GM18511 (cell line): ENCODE measurements at regions not wholly inside any gene's neighbourhood (a gene's known extent, or its start where the extent isn't known, plus 50 kb on each side); places are given as distances from the start of the nearest gene placed in this dataset.

Source experiments
- ATAC-seq: cut with Tn5 transposase; IDR thresholded peaks from one replicate; pipeline ENCODE4 v1.9.1; 2021; ENCODE audit warnings: mild to moderate bottlenecking, moderate library complexity; ENCODE audit not compliant: unreplicated experiment

GRCh38 chr16:55212791-55213190 is 111.2 kb upstream of the IRX6 start:
- no peak for ATAC-seq

- no peak for ATAC-seq
These were observed 109.6 kb upstream of the IRX6 start for GRCh38 chr16:55214412-55214811.

- ATAC-seq = no peak
These were observed 109.0 kb upstream of the IRX6 start for GRCh38 chr16:55214974-55215494.

- ATAC-seq = no peak
These were observed 106.6 kb upstream of the IRX6 start for GRCh38 chr16:55217392-55217791.

- no peak for ATAC-seq
These were observed 102.2 kb upstream of the IRX6 start for GRCh38 chr16:55221836-55222235.

GRCh38 chr16:55222486-55222885 is 101.5 kb upstream of the IRX6 start:
- ATAC-seq = no peak

GRCh38 chr16:55225972-55226542 is 97.9 kb upstream of the IRX6 start:
- ATAC-seq = no peak

GRCh38 chr16:55232822-55233221 is 91.2 kb upstream of the IRX6 start:
- ATAC-seq = no peak

GRCh38 chr16:55233464-55233863 is 90.5 kb upstream of the IRX6 start:
- ATAC-seq = no peak

- no peak for ATAC-seq
These were observed 87.3 kb upstream of the IRX6 start for GRCh38 chr16:55236655-55237054.

GRCh38 chr16:55239723-55240122 is 84.3 kb upstream of the IRX6 start:
- no peak for ATAC-seq

GRCh38 chr16:55240888-55241287 is 83.1 kb upstream of the IRX6 start:
- no peak for ATAC-seq

- no peak for ATAC-seq
These were observed 81.3 kb upstream of the IRX6 start for GRCh38 chr16:55242667-55243066.

- ATAC-seq = no peak
These were observed 75.9 kb upstream of the IRX6 start for GRCh38 chr16:55248058-55248457.

- no peak for ATAC-seq
These were observed 75.5 kb upstream of the IRX6 start for GRCh38 chr16:55248494-55248893.

GRCh38 chr16:55249361-55249760 is 74.6 kb upstream of the IRX6 start:
- no peak for ATAC-seq

GRCh38 chr16:55249936-55250335 is 74.1 kb upstream of the IRX6 start:
- ATAC-seq = no peak

GRCh38 chr16:55250701-55251100 is 73.3 kb upstream of the IRX6 start:
- ATAC-seq = no peak

- ATAC-seq = no peak
These were observed 72.9 kb upstream of the IRX6 start for GRCh38 chr16:55251151-55251550.

- no peak for ATAC-seq
These were observed 71.4 kb upstream of the IRX6 start for GRCh38 chr16:55252577-55252976.

- ATAC-seq = no peak
These were observed 70.0 kb upstream of the IRX6 start for GRCh38 chr16:55253987-55254386.

GRCh38 chr16:55255733-55256282 is 68.2 kb upstream of the IRX6 start:
- ATAC-seq = no peak

- no peak for ATAC-seq
These were observed 67.5 kb upstream of the IRX6 start for GRCh38 chr16:55256412-55257016.
